Lower leg skin (tissue), 3 donors: ENCODE measurements at regions not wholly inside any gene's neighbourhood (a gene's known extent, or its start where the extent isn't known, plus 50 kb on each side); places are given as distances from the start of the nearest gene placed in this dataset.

ENCODE experiments used
- POLR2A ChIP-seq, 2 donors: fragments of 450-650 bp; IDR thresholded peaks; one replicate each; pipeline ENCODE4 v1.6.1; 2016 to 2017; ENCODE audit warnings: antibody characterized with exemption in 2 of 2, mild to moderate bottlenecking in 1 of 2, moderate library complexity in 1 of 2
- TF ChIP-seq, protein P1 (sequence below), 3 donors: fragments of 450-650 bp; IDR thresholded peaks; one replicate each; pipeline ENCODE4 v1.5.1; 2016; ENCODE audit warnings: antibody characterized with exemption in 3 of 3, mild to moderate bottlenecking in 3 of 3, moderate library complexity in 2 of 3

DNA sequence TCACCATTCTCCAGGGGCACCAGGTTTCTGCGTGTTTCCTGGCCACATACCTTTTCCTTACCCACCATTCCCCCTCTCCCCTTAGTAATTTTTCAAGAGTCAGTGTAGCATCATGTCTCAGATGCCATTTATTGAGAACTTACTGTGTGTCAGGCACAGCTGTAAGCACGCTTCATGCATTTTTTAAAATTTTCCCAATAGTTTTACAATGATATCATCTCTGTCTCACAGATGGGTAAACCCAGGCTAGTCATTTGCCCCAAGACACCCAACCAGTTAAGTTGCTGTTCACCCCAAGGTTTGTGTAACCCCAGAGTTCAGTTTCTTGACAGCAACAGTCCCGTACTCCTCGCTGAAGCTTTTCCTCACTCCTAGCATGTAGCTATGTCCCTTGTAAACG lies 56.4 kb upstream of the IRX3 start:
- no peak for TF ChIP-seq POLR2A (IDR thresholded peaks at IDR 0.05)
- TF ChIP-seq, protein P1, sequence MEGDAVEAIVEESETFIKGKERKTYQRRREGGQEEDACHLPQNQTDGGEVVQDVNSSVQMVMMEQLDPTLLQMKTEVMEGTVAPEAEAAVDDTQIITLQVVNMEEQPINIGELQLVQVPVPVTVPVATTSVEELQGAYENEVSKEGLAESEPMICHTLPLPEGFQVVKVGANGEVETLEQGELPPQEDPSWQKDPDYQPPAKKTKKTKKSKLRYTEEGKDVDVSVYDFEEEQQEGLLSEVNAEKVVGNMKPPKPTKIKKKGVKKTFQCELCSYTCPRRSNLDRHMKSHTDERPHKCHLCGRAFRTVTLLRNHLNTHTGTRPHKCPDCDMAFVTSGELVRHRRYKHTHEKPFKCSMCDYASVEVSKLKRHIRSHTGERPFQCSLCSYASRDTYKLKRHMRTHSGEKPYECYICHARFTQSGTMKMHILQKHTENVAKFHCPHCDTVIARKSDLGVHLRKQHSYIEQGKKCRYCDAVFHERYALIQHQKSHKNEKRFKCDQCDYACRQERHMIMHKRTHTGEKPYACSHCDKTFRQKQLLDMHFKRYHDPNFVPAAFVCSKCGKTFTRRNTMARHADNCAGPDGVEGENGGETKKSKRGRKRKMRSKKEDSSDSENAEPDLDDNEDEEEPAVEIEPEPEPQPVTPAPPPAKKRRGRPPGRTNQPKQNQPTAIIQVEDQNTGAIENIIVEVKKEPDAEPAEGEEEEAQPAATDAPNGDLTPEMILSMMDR (IDR thresholded peaks at IDR 0.05), result no peak
